Panc1 (cell line): ENCODE measurements at regions not wholly inside any gene's neighbourhood (a gene's known extent, or its start where the extent isn't known, plus 50 kb on each side); places are given as distances from the start of the nearest gene placed in this dataset.

Source experiments
- ATAC-seq: fragments of 200-7000 bp; cut with Tn5 transposase; 2 replicates; pipeline ENCODE4 v1.9.1; 2020; ENCODE audit warnings: mild to moderate bottlenecking, moderate library complexity
- BruUV-seq: library from RNA; stranded (reverse); fragments of 400-500 nt; replicated peaks from 2 replicates; lab custom pipeline; 2021; lab: Mats Ljungman, UMichigan
- CTCF ChIA-PET: fragments of 300-600 bp; sonication (Branson Sonifier 250); formaldehyde crosslinking; loops from one replicate; lab custom pipeline; 2022; ENCODE audit warnings: antibody characterized with exemption; lab: Charles Lee
- POLR2A ChIA-PET: fragments of 300-600 bp; sonication (Branson Sonifier 250); formaldehyde crosslinking; loops from one replicate; lab custom pipeline; 2022; ENCODE audit warnings: antibody characterized with exemption; lab: Charles Lee
- DNase-seq: peaks from one replicate; pipeline ENCODE4 v3.0.0-alpha.2; 2010; ENCODE audit warnings: low read depth, low spot score
- H3K27ac ChIP-seq: 2 replicates; pipeline ENCODE4 v1.5.1; 2011; ENCODE audit warnings: mild to moderate bottlenecking, low read length, inconsistent platforms
- H3K27me3 ChIP-seq: fragments of 200-500 bp; sonication (Bioruptor generic); 2 replicates; pipeline ENCODE4 v1.6.0; 2014; ENCODE audit warnings: low read length, inconsistent platforms; ENCODE audit not compliant: control insufficient read depth, insufficient read depth
- H3K36me3 ChIP-seq: fragments of 200-500 bp; sonication (Bioruptor generic); 2 replicates; pipeline ENCODE4 v1.5.1; 2014; ENCODE audit warnings: inconsistent platforms, mild to moderate bottlenecking, low read length, moderate library complexity; ENCODE audit not compliant: control insufficient read depth, insufficient read depth
- H3K4me1 ChIP-seq: 2 replicates; pipeline ENCODE4 v1.5.1; 2011; ENCODE audit warnings: inconsistent platforms, mild to moderate bottlenecking, low read length, moderate library complexity; ENCODE audit not compliant: control insufficient read depth, insufficient read depth
- H3K4me3 ChIP-seq, 2 experiments: 2 replicates each; pipeline ENCODE4 v1.5.1; 2011 to 2012; ENCODE audit warnings: low read depth in 2 of 2, low read length in 2 of 2, mild to moderate bottlenecking in 2 of 2, inconsistent platforms in 1 of 2, moderate library complexity in 1 of 2
- H3K9me3 ChIP-seq: fragments of 200-500 bp; sonication (Bioruptor generic); 2 replicates; pipeline ENCODE4 v1.5.1; 2014; ENCODE audit warnings: low read depth, mild to moderate bottlenecking, inconsistent platforms, low read length, moderate library complexity; ENCODE audit not compliant: control insufficient read depth, insufficient read depth
- POLR2AphosphoS5 ChIP-seq: IDR thresholded peaks from 2 replicates; pipeline ENCODE4 v1.6.1; 2012; ENCODE audit warnings: mild to moderate bottlenecking, low read depth, low read length, moderate library complexity
- REST ChIP-seq, 2 experiments: IDR thresholded peaks; 2 replicates each; pipeline ENCODE4 v1.6.1; 2011 to 2012; ENCODE audit warnings: low read depth in 2 of 2, control low read depth in 1 of 2, low read length in 1 of 2, mild to moderate bottlenecking in 1 of 2, moderate library complexity in 1 of 2; ENCODE audit not compliant: insufficient read depth in 1 of 2
- SIN3A ChIP-seq: IDR thresholded peaks from 2 replicates; pipeline ENCODE4 v1.6.1; 2012; ENCODE audit warnings: low read depth, mild to moderate bottlenecking, low read length, moderate library complexity, borderline replicate concordance; ENCODE audit not compliant: insufficient read depth
- TCF7L2 ChIP-seq: IDR thresholded peaks from 2 replicates; pipeline ENCODE4 v1.6.1; 2011; ENCODE audit warnings: mild to moderate bottlenecking, low read depth, low read length, inconsistent platforms
- in situ Hi-C: cut with HindIII; loops from 2 replicates; pipeline ENCODE4 v1.10.0; 2016; ENCODE audit warnings: low sequenced_read_pairs, low pct_unique_long_range_greater_than_20kb
- intact Hi-C: fragments of 100-400 bp; cut with micrococcal nuclease; formaldehyde crosslinking; loops from one replicate; pipeline ENCODE4 v1.10.0; 2022; ENCODE audit not compliant: unreplicated experiment
- TF ChIP-seq, protein P1 (sequence below): fragments of 450-650 bp; IDR thresholded peaks from 2 replicates; pipeline ENCODE4 v1.5.1; 2017; ENCODE audit warnings: mild to moderate bottlenecking

GRCh38 chr7:114358911-114359310 lies 55.7 kb upstream of the FOXP2 start:
- Histone ChIP-seq H3K36me3 (no peaks in the 10 kb centered on the region), H3K9me3 (no peaks in the 10 kb centered on the region), H3K27me3 (no peaks in the 10 kb centered on the region), H3K4me3 (no peak overlapping the region), H3K4me1 (no peaks in the 10 kb centered on the region), H3K27ac (no peak overlapping the region)
- ATAC-seq (no peak), DNase-seq (no peak)
- TF ChIP-seq POLR2AphosphoS5 (no peak), SIN3A (no peak), REST (IDR thresholded peaks at IDR 0.05; ENCODE audit: insufficient read depth in 1 of 2, low read depth in 2 of 2, low read length in 1 of 2) (no peak), TCF7L2 (no peak)
- TF ChIP-seq, protein P1, sequence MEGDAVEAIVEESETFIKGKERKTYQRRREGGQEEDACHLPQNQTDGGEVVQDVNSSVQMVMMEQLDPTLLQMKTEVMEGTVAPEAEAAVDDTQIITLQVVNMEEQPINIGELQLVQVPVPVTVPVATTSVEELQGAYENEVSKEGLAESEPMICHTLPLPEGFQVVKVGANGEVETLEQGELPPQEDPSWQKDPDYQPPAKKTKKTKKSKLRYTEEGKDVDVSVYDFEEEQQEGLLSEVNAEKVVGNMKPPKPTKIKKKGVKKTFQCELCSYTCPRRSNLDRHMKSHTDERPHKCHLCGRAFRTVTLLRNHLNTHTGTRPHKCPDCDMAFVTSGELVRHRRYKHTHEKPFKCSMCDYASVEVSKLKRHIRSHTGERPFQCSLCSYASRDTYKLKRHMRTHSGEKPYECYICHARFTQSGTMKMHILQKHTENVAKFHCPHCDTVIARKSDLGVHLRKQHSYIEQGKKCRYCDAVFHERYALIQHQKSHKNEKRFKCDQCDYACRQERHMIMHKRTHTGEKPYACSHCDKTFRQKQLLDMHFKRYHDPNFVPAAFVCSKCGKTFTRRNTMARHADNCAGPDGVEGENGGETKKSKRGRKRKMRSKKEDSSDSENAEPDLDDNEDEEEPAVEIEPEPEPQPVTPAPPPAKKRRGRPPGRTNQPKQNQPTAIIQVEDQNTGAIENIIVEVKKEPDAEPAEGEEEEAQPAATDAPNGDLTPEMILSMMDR: no peak
- no TSS peak for BruUV-seq
- POLR2A ChIA-PET: no interaction called here
- intact Hi-C loops: no loop called here
- in situ Hi-C loops: no loop called here
- CTCF ChIA-PET: no interaction called here

DNA sequence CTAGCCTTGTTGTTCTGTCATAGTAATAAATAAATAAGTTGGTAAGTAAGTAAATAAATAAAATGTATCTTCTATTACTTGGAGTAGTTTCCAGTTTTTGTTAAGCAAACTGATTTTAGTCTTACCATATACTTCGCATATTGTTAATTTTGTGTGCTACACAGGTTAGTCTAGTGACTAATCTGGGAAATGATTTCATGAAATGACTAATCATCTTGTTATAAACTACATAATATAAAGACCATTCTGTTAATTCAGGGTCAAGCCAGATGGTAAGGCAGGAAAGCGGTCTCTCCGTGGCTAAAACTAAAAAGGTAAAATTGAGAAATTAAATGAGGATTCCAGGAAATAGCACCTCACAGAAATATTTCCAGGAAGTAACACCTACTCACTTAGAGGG lies 58.5 kb upstream of the FOXP2 start:
- in situ Hi-C loops: no loop called here
- intact Hi-C loops: no loop called here
- no peak for ATAC-seq
- H3K9me3 ChIP-seq: no peaks in the 10 kb centered on the region
- POLR2A ChIA-PET: no interaction called here
- no peak for DNase-seq
- BruUV-seq: no TSS peak
- H3K36me3 ChIP-seq: no peaks in the 10 kb centered on the region
- no peaks in the 10 kb centered on the region for H3K27me3 ChIP-seq
- H3K4me3 ChIP-seq: no peak overlapping the region
- H3K4me1 ChIP-seq: no peaks in the 10 kb centered on the region
- CTCF ChIA-PET: no interaction called here
- H3K27ac ChIP-seq: no peak overlapping the region
- TF ChIP-seq SIN3A: no peak
- TF ChIP-seq, protein P1: no peak
- no peak for TF ChIP-seq TCF7L2
- no peak for TF ChIP-seq REST (IDR thresholded peaks at IDR 0.05; ENCODE audit: insufficient read depth in 1 of 2, low read depth in 2 of 2, low read length in 1 of 2)
- TF ChIP-seq POLR2AphosphoS5: no peak
